ENCODE measurements at regions not wholly inside any gene's neighbourhood (a gene's known extent, or its start where the extent isn't known, plus 50 kb on each side); places are given as distances from the start of the nearest gene placed in this dataset.

DNA sequence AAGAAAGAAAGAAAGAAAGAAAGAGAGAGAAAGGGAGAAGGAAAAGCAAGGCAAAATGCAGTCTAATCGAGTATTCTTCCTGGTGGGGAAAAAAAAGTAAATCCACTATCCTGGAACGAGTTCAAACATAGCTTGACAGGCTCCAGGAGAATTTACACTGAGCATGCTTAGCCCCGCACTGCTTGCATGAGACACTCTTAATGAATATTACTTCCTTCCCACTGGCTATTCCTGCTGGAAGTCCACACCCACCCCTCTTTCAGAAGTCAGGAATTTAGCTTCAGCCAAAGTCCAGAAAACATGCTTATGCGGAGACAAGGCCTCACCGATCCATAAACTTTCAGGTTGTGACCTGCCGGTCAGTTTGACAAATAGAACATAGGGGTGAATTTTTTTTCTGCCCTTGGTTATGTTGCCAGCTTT is 251.8 kb upstream of the BLID start:
- TF ChIP-seq, protein P1, sequence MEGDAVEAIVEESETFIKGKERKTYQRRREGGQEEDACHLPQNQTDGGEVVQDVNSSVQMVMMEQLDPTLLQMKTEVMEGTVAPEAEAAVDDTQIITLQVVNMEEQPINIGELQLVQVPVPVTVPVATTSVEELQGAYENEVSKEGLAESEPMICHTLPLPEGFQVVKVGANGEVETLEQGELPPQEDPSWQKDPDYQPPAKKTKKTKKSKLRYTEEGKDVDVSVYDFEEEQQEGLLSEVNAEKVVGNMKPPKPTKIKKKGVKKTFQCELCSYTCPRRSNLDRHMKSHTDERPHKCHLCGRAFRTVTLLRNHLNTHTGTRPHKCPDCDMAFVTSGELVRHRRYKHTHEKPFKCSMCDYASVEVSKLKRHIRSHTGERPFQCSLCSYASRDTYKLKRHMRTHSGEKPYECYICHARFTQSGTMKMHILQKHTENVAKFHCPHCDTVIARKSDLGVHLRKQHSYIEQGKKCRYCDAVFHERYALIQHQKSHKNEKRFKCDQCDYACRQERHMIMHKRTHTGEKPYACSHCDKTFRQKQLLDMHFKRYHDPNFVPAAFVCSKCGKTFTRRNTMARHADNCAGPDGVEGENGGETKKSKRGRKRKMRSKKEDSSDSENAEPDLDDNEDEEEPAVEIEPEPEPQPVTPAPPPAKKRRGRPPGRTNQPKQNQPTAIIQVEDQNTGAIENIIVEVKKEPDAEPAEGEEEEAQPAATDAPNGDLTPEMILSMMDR (IDR thresholded peaks at IDR 0.05): no peak
- TF ChIP-seq POLR2A (IDR thresholded peaks at IDR 0.05): no peak
